Caco-2 (cell line): ENCODE measurements at regions not wholly inside any gene's neighbourhood (a gene's known extent, or its start where the extent isn't known, plus 50 kb on each side); places are given as distances from the start of the nearest gene placed in this dataset.

Experiments used
- BruUV-seq: library from RNA; stranded (reverse); fragments of 400-500 nt; replicated peaks from 2 replicates; lab custom pipeline; 2021; lab: Mats Ljungman, UMichigan
- CTCF ChIA-PET: fragments of 300-600 bp; sonication (Branson Sonifier 250); formaldehyde crosslinking; loops from one replicate; lab custom pipeline; 2022; ENCODE audit warnings: antibody characterized with exemption; lab: Charles Lee
- POLR2A ChIA-PET: fragments of 300-600 bp; sonication (Branson Sonifier 250); formaldehyde crosslinking; loops from one replicate; lab custom pipeline; 2022; ENCODE audit warnings: antibody characterized with exemption; lab: Charles Lee
- DNase-seq, 2 experiments: peaks; one replicate each; pipeline versions ENCODE4 v3.0.0 to v3.0.0-alpha.2; 2020 to 2022
- H3K27me3 ChIP-seq: replicated peaks from 2 replicates; pipeline ENCODE4 v1.6.0; 2011; ENCODE audit warnings: low read length; ENCODE audit not compliant: control insufficient read depth, insufficient read depth
- H3K36me3 ChIP-seq: 2 replicates; pipeline ENCODE4 v1.5.1; 2011; ENCODE audit warnings: low read length; ENCODE audit not compliant: control insufficient read depth, insufficient read depth
- H3K4me1 ChIP-seq: fragments of 250-450 bp; sonication (Bioruptor Pico); 2 replicates; pipeline ENCODE4 v1.5.1; 2020; ENCODE audit warnings: mild to moderate bottlenecking
- H3K4me3 ChIP-seq: 2 replicates; pipeline ENCODE4 v1.5.1; 2011; ENCODE audit warnings: low read depth, mild to moderate bottlenecking, control low read depth, low read length
- H3K9me3 ChIP-seq: fragments of 250-450 bp; sonication (Bioruptor Pico); 2 replicates; pipeline ENCODE4 v1.5.1; 2020; ENCODE audit warnings: mild to moderate bottlenecking, moderate library complexity
- H3K27ac Mint-ChIP-seq: one replicate; pipeline ENCODE4 v1.8.0; 2022; ENCODE audit warnings: mixed read lengths; ENCODE audit not compliant: unreplicated experiment
- H3K27me3 Mint-ChIP-seq: one replicate; pipeline ENCODE4 v1.8.0; 2022; ENCODE audit warnings: mixed read lengths; ENCODE audit not compliant: insufficient read depth, unreplicated experiment
- H3K36me3 Mint-ChIP-seq: one replicate; pipeline ENCODE4 v1.8.0; 2022; ENCODE audit warnings: mild to moderate bottlenecking, mixed read lengths; ENCODE audit not compliant: insufficient read depth, unreplicated experiment
- H3K4me1 Mint-ChIP-seq: one replicate; pipeline ENCODE4 v1.8.0; 2022; ENCODE audit warnings: low read depth, mixed read lengths; ENCODE audit not compliant: unreplicated experiment
- H3K4me3 Mint-ChIP-seq: one replicate; pipeline ENCODE4 v1.8.0; 2022; ENCODE audit warnings: mild to moderate bottlenecking, moderate library complexity, mixed read lengths; ENCODE audit not compliant: unreplicated experiment
- H3K9me3 Mint-ChIP-seq: one replicate; pipeline ENCODE4 v1.8.0; 2022; ENCODE audit warnings: mixed read lengths; ENCODE audit not compliant: unreplicated experiment
- intact Hi-C: fragments of 100-400 bp; cut with micrococcal nuclease; formaldehyde crosslinking; loops from one replicate; pipeline ENCODE4 v1.10.0; 2022; ENCODE audit not compliant: unreplicated experiment
- TF ChIP-seq, protein P1 (sequence below), 2 experiments: fragments of 200-600 bp in 1 of 2; IDR thresholded peaks; 1 replicate in 1 of 2; 2 replicates in 1 of 2; pipeline versions ENCODE4 v1.5.1 to v1.8.0; 2011 to 2022; ENCODE audit warnings: antibody characterized with exemption in 1 of 2, control low read depth in 1 of 2, inconsistent platforms in 1 of 2, low read depth in 1 of 2, low read length in 1 of 2, mild to moderate bottlenecking in 1 of 2, moderate library complexity in 1 of 2; ENCODE audit not compliant: insufficient read depth in 1 of 2, severe bottlenecking in 1 of 2, unreplicated experiment in 1 of 2

GRCh38 chr7:46137725-46138124 lies 216.7 kb upstream of the IGFBP3 start:
- H3K36me3 ChIP-seq: no peaks in the 10 kb centered on the region
- no peaks in the 10 kb centered on the region for H3K4me1 Mint-ChIP-seq
- H3K36me3 Mint-ChIP-seq: no peaks in the 10 kb centered on the region
- H3K27me3 ChIP-seq: no peaks in the 10 kb centered on the region
- intact Hi-C loops: no loop called here
- no peaks in the 10 kb centered on the region for H3K4me1 ChIP-seq
- TF ChIP-seq, protein P1, sequence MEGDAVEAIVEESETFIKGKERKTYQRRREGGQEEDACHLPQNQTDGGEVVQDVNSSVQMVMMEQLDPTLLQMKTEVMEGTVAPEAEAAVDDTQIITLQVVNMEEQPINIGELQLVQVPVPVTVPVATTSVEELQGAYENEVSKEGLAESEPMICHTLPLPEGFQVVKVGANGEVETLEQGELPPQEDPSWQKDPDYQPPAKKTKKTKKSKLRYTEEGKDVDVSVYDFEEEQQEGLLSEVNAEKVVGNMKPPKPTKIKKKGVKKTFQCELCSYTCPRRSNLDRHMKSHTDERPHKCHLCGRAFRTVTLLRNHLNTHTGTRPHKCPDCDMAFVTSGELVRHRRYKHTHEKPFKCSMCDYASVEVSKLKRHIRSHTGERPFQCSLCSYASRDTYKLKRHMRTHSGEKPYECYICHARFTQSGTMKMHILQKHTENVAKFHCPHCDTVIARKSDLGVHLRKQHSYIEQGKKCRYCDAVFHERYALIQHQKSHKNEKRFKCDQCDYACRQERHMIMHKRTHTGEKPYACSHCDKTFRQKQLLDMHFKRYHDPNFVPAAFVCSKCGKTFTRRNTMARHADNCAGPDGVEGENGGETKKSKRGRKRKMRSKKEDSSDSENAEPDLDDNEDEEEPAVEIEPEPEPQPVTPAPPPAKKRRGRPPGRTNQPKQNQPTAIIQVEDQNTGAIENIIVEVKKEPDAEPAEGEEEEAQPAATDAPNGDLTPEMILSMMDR (IDR thresholded peaks at IDR 0.05; ENCODE audit: insufficient read depth in 1 of 2, low read depth in 1 of 2, low read length in 1 of 2, severe bottlenecking in 1 of 2, unreplicated experiment in 1 of 2): no peak
- DNase-seq: no peak
- no TSS peak for BruUV-seq
- H3K27ac Mint-ChIP-seq: no peak overlapping the region
- ChIA-PET POLR2A (no interaction called here), CTCF (no interaction called here)
- H3K4me3 ChIP-seq: no peak overlapping the region
- H3K4me3 Mint-ChIP-seq: no peak overlapping the region
- no peaks in the 10 kb centered on the region for H3K9me3 ChIP-seq
- peaks cover 3% of the 10 kb centered on the region for H3K27me3 Mint-ChIP-seq
- no peaks in the 10 kb centered on the region for H3K9me3 Mint-ChIP-seq

DNA sequence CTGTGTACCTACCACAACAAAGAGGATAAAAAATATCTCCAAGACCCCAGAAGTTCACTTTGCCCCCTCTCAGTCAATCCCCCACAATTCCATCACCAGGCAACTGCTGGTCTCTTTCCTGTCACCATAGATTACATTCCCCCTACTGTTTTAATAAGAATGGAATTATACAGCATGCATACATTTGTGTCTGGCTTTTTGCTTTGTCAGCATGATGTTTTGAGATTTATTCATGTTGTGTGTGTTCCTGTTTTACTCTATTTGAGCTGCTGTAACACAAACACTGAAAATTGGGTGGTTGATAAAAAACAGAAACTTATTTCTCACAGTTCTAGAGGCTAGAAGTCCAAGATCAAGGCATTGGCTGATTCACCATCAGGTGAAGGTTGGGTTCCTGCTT lies 214.5 kb upstream of the IGFBP3 start:
- POLR2A ChIA-PET: no interaction called here
- CTCF ChIA-PET: no interaction called here
- BruUV-seq: no TSS peak
- no peak overlapping the region for H3K4me3 Mint-ChIP-seq
- intact Hi-C loops: no loop called here
- H3K27ac Mint-ChIP-seq: no peak overlapping the region
- H3K27me3 ChIP-seq: no peaks in the 10 kb centered on the region
- H3K36me3 ChIP-seq: no peaks in the 10 kb centered on the region
- TF ChIP-seq, protein P1 (IDR thresholded peaks at IDR 0.05; ENCODE audit: insufficient read depth in 1 of 2, low read depth in 1 of 2, low read length in 1 of 2, severe bottlenecking in 1 of 2, unreplicated experiment in 1 of 2): no peak
- H3K4me1 ChIP-seq: no peaks in the 10 kb centered on the region
- DNase-seq: no peak
- peaks cover 4% of the 10 kb centered on the region for H3K4me1 Mint-ChIP-seq
- no peak overlapping the region for H3K4me3 ChIP-seq
- H3K9me3 Mint-ChIP-seq: no peaks in the 10 kb centered on the region
- H3K27me3 Mint-ChIP-seq: peaks cover 9% of the 10 kb centered on the region
- no peaks in the 10 kb centered on the region for H3K9me3 ChIP-seq
- H3K36me3 Mint-ChIP-seq: no peaks in the 10 kb centered on the region

- no peak for DNase-seq
- Histone ChIP-seq H3K4me1 (no peaks in the 10 kb centered on the region), H3K36me3 (no peaks in the 10 kb centered on the region), H3K27me3 (no peaks in the 10 kb centered on the region), H3K9me3 (no peaks in the 10 kb centered on the region), H3K4me3 (no peak overlapping the region)
- POLR2A ChIA-PET: no interaction called here
- intact Hi-C loops: no loop called here
- H3K27ac Mint-ChIP-seq: no peak overlapping the region
- H3K4me3 Mint-ChIP-seq: no peak overlapping the region
- BruUV-seq: no TSS peak
- H3K9me3 Mint-ChIP-seq: no peaks in the 10 kb centered on the region
- TF ChIP-seq, protein P1 (IDR thresholded peaks at IDR 0.05; ENCODE audit: insufficient read depth in 1 of 2, low read depth in 1 of 2, low read length in 1 of 2, severe bottlenecking in 1 of 2, unreplicated experiment in 1 of 2): no peak
- no peaks in the 10 kb centered on the region for H3K36me3 Mint-ChIP-seq
- H3K27me3 Mint-ChIP-seq: peaks cover 9% of the 10 kb centered on the region
- CTCF ChIA-PET: no interaction called here
- peaks cover 4% of the 10 kb centered on the region for H3K4me1 Mint-ChIP-seq
These were observed 213.7 kb upstream of the IGFBP3 start for GRCh38 chr7:46134795-46135194.
